Body of pancreas (tissue), 4 donors: ENCODE measurements at regions not wholly inside any gene's neighbourhood (a gene's known extent, or its start where the extent isn't known, plus 50 kb on each side); places are given as distances from the start of the nearest gene placed in this dataset.
"Not testable (repeated sequence)": the region's sequence is repeated elsewhere in the genome, so short reads cannot be mapped to it uniquely, and the experiment has no call there.

ENCODE experiments used
- ATAC-seq: fragments of 150-250 bp; one replicate; pipeline ENCODE4 v1.9.1; 2016
- DNase-seq, 4 donors: peaks; one replicate each; pipeline ENCODE4 v3.0.0-alpha.2; 2019
- H3K27ac ChIP-seq, 4 donors: fragments of 200-600 bp; sonication (generic); 1 replicate in 3 of 4; 2 replicates in 1 of 4; pipeline versions ENCODE4 v1.5.1 to v1.6.1; 2016 to 2019; ENCODE audit warnings: mild to moderate bottlenecking in 1 of 4, mixed read lengths in 1 of 4, moderate library complexity in 1 of 4
- H3K27me3 ChIP-seq, 2 donors: fragments of 200-600 bp; sonication (generic); one replicate each; pipeline ENCODE4 v1.6.0; 2016; ENCODE audit warnings: mild to moderate bottlenecking in 1 of 2
- H3K36me3 ChIP-seq, 2 donors: fragments of 200-600 bp; sonication (generic); replicated peaks in 1 of 2; 2 replicates each; pipeline ENCODE4 v1.5.1; 2016; ENCODE audit warnings: low read depth in 2 of 2; ENCODE audit not compliant: insufficient read depth in 1 of 2
- H3K4me1 ChIP-seq: fragments of 200-600 bp; sonication (generic); one replicate; pipeline ENCODE4 v1.6.0; 2016
- H3K4me3 ChIP-seq, 2 donors: fragments of 200-600 bp; sonication (generic); 1 replicate in 1 of 2; 2 replicates in 1 of 2; pipeline ENCODE4 v1.5.1; 2016 to 2019
- H3K9me3 ChIP-seq, 3 donors: fragments of 200-600 bp; sonication (generic); 1 replicate in 2 of 3; 2 replicates in 1 of 3; pipeline ENCODE4 v1.5.1; 2016
- POLR2A ChIP-seq, 3 donors: fragments of 450-650 bp; IDR thresholded peaks; one replicate each; pipeline ENCODE4 v1.6.1; 2016; ENCODE audit warnings: antibody characterized with exemption in 3 of 3, mild to moderate bottlenecking in 2 of 3
- WGBS, 2 donors: methylation state at CpG; one replicate each; pipeline ENCODE4 v1.1.5; 2017; 5-methylcytosine and 5-hydroxymethylcytosine counted together
- intact Hi-C: fragments of 100-400 bp; cut with DNase I; formaldehyde crosslinking; loops from one replicate; pipeline ENCODE4 v1.15.1; 2023
- TF ChIP-seq, protein P1 (sequence below), 7 experiments: fragments of 450-650 bp in 4 of 7; fragments of 200-600 bp in 3 of 7; sonication (generic) in 3 of 7; IDR thresholded peaks; one replicate each; pipeline ENCODE4 v1.5.1; 2016 to 2019; ENCODE audit warnings: antibody characterized with exemption in 7 of 7

DNA sequence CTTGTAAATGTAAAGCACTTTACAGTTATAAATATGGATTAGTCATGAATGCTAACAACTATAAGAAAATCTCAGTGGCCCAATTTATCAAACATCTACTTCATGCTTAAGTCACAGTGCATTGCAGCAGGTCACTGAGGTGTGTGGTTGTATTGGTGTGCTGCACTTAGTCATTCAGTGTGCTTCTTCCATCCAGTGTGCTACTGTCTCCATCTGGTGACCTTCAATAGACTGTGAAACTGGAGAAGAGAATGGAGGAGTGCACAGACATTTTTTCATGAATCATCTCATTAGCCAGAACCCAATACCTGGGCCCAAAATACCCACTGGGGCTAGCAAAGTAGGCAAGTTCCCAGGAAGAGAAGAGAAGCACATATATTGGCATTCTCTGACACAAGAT lies 199.6 kb downstream of the SHOX2 start:
- no peaks in the 10 kb centered on the region for H3K9me3 ChIP-seq
- no peak for TF ChIP-seq POLR2A (IDR thresholded peaks at IDR 0.05)
- TF ChIP-seq, protein P1, sequence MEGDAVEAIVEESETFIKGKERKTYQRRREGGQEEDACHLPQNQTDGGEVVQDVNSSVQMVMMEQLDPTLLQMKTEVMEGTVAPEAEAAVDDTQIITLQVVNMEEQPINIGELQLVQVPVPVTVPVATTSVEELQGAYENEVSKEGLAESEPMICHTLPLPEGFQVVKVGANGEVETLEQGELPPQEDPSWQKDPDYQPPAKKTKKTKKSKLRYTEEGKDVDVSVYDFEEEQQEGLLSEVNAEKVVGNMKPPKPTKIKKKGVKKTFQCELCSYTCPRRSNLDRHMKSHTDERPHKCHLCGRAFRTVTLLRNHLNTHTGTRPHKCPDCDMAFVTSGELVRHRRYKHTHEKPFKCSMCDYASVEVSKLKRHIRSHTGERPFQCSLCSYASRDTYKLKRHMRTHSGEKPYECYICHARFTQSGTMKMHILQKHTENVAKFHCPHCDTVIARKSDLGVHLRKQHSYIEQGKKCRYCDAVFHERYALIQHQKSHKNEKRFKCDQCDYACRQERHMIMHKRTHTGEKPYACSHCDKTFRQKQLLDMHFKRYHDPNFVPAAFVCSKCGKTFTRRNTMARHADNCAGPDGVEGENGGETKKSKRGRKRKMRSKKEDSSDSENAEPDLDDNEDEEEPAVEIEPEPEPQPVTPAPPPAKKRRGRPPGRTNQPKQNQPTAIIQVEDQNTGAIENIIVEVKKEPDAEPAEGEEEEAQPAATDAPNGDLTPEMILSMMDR (IDR thresholded peaks at IDR 0.05) = no peak
- ATAC-seq (no peak), DNase-seq (no peak)
- H3K4me1 ChIP-seq = no peaks in the 10 kb centered on the region
- H3K4me3 ChIP-seq = no peak overlapping the region
- H3K36me3 ChIP-seq = no peaks in the 10 kb centered on the region
- H3K27ac ChIP-seq = no peak overlapping the region
- no peaks in the 10 kb centered on the region for H3K27me3 ChIP-seq
- intact Hi-C loops = no loop called here

DNA sequence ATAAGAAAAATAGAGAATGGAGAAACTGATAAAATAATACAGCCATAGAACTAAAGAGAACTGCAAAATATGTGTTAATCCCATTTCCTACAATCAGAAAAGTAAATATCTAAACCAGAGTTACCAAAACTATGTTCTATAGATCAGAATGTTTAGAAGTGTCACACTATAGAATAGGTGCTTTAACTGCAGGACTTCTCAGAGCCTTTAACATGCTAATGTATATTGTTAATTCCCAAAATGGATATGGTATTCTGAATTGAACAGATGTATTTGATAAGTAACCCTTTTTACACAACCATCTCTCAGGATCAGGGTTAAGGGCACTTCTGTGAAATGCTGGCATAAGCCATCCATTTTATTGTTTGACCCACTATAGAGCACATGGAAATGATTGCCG lies 200.3 kb downstream of the SHOX2 start:
- WGBS, 2 donors = 63 to 72% methylated on average over 1 of the region's 1 CpG
- intact Hi-C loops = no loop called here
- H3K9me3 ChIP-seq = no peaks in the 10 kb centered on the region
- H3K27me3 ChIP-seq = no peaks in the 10 kb centered on the region
- no peak overlapping the region for H3K27ac ChIP-seq
- no peak for DNase-seq
- no peaks in the 10 kb centered on the region for H3K4me1 ChIP-seq
- H3K4me3 ChIP-seq = no peak overlapping the region
- TF ChIP-seq POLR2A (IDR thresholded peaks at IDR 0.05) = no peak
- TF ChIP-seq, protein P1 (IDR thresholded peaks at IDR 0.05) = no peak
- no peaks in the 10 kb centered on the region for H3K36me3 ChIP-seq
- no peak for ATAC-seq

DNA sequence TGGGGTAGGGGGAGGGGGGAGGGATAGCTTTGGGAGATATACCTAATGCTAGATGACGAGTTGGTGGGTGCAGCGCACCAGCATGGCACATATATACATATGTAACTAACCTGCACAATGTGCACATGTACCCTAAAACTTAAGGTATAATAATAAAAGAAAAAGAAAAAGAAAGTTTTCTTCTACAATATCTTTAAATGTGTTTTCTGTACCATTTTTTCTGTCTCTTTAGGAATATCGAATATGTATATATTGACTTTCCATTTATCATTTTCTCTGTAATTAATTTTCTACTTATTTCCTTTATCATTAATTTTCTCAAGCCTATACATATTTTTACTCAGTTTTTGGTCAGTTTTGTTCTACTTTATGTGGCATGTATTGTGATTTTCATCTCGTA lies 203.5 kb downstream of the SHOX2 start:
- ATAC-seq, intact Hi-C loops, H3K4me1 ChIP-seq, H3K36me3 ChIP-seq, DNase-seq, H3K27me3 ChIP-seq, H3K9me3 ChIP-seq, H3K27ac ChIP-seq, H3K4me3 ChIP-seq: not testable (repeated sequence)
- 66 to 77% methylated on average over 4 of the region's 4 CpGs for WGBS, 2 donors

DNA sequence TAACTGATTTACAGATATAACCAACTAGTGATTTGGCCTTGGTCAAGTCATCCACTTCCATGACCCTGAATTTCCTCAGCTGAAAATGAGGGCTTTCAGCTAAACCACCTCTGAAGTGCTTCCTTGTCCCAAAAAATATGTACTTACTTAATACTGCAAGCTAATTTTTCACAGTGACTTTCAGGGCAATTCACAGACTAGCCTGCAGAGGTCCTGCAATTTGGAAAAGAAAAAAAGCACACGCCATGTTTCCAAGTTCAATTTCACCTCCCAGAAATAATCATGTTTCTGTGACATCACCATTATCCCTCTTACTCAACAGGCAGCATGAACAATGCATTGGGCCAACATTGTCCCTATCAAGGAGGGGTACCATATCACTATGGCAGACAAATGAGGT lies 218.2 kb downstream of the SHOX2 start:
- no peak for TF ChIP-seq POLR2A (IDR thresholded peaks at IDR 0.05)
- TF ChIP-seq, protein P1 (IDR thresholded peaks at IDR 0.05) = no peak
- no peaks in the 10 kb centered on the region for H3K9me3 ChIP-seq
- no peaks in the 10 kb centered on the region for H3K4me1 ChIP-seq
- 63 to 67% methylated on average over 1 of the region's 1 CpG for WGBS, 2 donors
- DNase-seq = no peak
- no peaks in the 10 kb centered on the region for H3K27me3 ChIP-seq
- intact Hi-C loops = no loop called here
- ATAC-seq = no peak
- H3K4me3 ChIP-seq = no peak overlapping the region
- H3K27ac ChIP-seq = no peak overlapping the region
- H3K36me3 ChIP-seq = no peaks in the 10 kb centered on the region

DNA sequence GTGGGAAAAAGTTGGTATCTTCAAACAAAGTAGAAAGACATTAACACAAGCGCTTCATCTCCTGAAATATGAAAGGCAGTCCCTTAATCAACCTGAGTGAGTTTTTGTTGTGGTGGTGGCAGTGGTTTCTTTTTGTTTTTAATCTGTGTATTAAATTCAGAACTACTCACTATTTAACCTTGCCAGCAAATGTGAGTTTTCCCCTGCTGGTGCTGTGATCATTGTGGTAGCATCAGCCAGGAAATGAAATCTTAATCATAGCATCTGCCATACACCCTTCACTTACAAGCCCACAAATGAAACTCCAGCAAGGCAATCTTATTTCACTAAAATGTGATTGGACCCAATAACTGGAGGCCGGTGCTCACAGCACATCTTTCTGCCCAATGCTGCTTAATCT lies 229.7 kb downstream of the SHOX2 start:
- H3K4me3 ChIP-seq = no peak overlapping the region
- WGBS, 2 donors = 72 to 93% methylated on average over 2 of the region's 2 CpGs
- intact Hi-C loops = no loop called here

More for the DNA sequence above, 229.7 kb downstream of the SHOX2 start:
- Histone ChIP-seq H3K4me1 (no peaks in the 10 kb centered on the region), H3K9me3 (no peaks in the 10 kb centered on the region), H3K27ac (no peak overlapping the region), H3K27me3 (no peaks in the 10 kb centered on the region), H3K36me3 (no peaks in the 10 kb centered on the region)
- no peak for ATAC-seq
- no peak for TF ChIP-seq POLR2A (IDR thresholded peaks at IDR 0.05)
- TF ChIP-seq, protein P1 (IDR thresholded peaks at IDR 0.05) = no peak
- no peak for DNase-seq
